GM19238 (cell line): ENCODE measurements at regions not wholly inside any gene's neighbourhood (a gene's known extent, or its start where the extent isn't known, plus 50 kb on each side); places are given as distances from the start of the nearest gene placed in this dataset.
"Not testable (repeated sequence)": the region's sequence is repeated elsewhere in the genome, so short reads cannot be mapped to it uniquely, and the experiment has no call there.

Experiments
- DNase-seq: peaks from one replicate; pipeline ENCODE4 v3.0.0; 2011; ENCODE audit warnings: low spot score; ENCODE audit not compliant: insufficient read length

DNA sequence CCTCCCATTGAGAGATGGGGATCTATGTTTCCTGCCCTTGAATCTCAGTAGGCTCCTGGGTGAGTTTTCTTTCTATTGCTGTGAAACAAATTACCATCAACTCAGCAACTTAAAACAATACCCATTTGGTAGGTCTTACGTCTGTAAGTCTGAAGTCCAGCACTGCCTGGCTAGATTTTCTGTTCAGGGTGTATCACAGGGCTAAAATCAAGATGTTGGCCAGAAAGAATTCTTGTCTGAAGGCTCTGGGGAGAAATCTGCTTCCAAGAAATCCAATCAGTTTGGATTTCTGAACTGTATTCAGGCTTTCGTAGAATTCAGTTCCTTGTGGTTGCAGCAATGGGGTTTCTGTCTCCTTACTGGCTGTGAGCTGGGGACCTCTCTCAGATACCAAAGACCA is 99.6 kb upstream of the SLC24A3 start:
- DNase-seq: no peak

DNA sequence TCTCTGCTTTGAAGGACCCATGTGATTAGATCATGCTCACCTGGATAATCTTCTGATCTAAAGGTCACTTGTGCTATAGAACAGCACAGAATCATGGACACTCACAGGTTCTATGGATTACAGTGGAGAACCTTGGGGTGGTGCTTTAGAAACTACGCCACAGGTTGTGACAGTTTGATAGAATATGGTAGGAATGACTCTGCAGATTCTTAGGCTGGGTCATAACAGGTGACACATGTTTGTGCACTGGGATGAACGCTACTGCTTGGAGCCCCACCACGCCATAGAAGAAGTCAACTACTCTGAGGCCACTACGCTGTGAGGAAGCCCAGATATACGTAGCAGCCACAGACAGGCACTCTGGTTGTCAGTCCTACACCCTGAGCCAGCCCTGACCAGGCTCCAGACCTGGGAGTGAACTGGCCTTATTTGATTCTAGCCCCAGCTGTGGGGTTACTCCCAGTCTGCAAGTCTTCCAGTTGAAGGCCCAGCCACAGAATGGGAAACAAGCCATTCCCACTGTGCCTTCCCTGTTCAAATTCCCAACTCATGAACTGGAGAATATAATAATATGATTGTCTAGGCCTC is 99.0 kb upstream of the SLC24A3 start:
- no peak for DNase-seq

- DNase-seq: no peak
Measured at GRCh38 chr20:19114410-19114809, 98.0 kb upstream of the SLC24A3 start.

- no peak for DNase-seq
Measured at GRCh38 chr20:19115581-19115980, 96.9 kb upstream of the SLC24A3 start.

GRCh38 chr20:19120011-19120410 is 92.4 kb upstream of the SLC24A3 start:
- no peak for DNase-seq

DNA sequence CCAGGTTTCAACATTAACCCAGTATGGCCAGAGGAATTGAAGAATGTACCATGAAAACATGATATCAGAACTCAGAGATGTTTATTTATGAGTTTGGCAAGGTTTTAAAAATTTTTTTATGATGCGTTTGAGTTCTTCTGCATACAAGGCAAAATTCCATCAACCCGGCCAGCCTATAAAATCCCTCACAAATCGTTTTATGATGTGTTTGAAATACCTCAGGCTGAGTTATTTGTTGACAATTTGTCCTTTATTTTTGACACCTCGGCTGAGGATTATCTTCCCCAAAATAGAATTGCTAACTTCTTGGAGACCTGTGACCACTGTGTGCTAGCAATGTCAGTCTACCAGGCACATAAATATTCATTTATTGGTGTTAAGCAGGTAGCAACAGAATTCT is 91.9 kb upstream of the SLC24A3 start:
- DNase-seq: no peak

DNA sequence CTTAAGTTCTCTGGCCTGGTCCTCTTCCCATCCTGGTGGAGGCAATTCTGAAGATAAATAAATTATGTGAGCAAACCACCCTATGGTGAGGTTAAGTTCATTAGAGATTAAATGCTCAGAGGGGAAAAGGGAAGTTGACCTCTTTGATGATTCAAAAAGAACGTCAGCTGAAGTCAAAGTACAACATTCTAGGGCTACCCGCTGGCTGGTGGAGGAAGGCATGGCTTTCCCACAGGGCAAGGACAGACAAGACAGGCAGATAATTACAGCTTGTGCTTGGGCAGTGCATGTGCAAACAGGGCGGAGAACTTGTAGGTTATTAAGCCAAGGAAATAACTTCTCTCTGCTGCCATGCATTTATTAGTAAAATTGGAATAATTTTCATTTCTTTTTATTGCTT is 91.0 kb upstream of the SLC24A3 start:
- no peak for DNase-seq

DNA sequence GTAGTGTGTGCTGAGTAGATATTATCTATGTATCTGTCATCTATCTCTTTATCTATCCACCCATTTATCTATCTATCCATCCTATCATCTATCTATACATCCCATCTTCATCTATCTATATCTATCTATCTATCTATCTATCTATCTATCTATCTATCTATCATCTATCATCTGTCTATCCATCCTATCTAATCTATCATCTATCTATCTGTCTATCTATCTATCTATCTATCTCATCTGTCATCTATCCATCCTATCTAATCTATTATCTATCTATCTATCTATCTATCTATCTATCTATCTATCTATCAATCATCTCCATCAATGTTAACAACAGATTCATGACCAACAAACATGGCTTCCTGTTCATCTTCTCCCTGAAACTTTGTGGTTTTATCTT is 90.5 kb upstream of the SLC24A3 start:
- DNase-seq: no peak

- DNase-seq: no peak
Measured at GRCh38 chr20:19122395-19122794, 90.0 kb upstream of the SLC24A3 start.

GRCh38 chr20:19125508-19125907 is 86.9 kb upstream of the SLC24A3 start:
- DNase-seq: no peak

GRCh38 chr20:19129306-19129705 is 83.1 kb upstream of the SLC24A3 start:
- no peak for DNase-seq

GRCh38 chr20:19129976-19130612 is 82.3 kb upstream of the SLC24A3 start:
- DNase-seq: no peak

DNA sequence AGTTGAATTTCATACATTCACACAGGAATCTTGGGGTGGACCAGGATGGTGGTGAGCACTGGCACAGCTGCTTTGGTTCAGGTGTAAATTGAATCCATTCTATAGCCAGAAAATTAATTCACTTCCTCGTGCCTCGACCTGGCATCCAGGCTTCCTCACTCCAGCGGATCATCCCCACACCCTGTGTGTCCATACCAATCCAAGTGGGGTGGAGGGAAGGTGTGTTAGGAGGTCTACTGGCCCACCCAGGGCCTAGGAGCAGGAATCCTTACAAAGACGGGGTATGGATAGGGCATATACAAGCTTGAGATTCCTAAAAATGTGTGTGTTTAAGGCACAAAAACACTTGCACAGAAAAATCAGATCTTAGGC is 81.8 kb upstream of the SLC24A3 start:
- no peak for DNase-seq

DNA sequence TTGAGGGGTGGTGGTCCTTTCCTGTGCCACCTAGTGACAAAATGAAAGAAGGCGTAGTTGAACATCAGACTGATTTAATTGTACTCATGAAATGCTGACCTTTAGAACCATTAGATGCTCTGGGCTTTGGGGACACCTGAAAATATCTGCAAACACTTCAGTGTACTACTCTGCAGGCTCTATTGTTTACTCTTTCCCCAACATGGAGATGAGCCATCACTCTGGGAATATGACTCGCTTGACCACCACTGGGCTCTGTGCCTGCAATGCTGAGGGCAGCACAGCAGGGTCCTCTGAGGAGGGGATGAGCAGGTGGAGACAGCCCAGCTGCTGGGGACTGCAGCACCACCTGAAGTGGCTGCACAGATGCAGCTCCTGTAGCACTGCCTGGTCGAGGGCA is 74.8 kb upstream of the SLC24A3 start:
- DNase-seq: no peak

DNA sequence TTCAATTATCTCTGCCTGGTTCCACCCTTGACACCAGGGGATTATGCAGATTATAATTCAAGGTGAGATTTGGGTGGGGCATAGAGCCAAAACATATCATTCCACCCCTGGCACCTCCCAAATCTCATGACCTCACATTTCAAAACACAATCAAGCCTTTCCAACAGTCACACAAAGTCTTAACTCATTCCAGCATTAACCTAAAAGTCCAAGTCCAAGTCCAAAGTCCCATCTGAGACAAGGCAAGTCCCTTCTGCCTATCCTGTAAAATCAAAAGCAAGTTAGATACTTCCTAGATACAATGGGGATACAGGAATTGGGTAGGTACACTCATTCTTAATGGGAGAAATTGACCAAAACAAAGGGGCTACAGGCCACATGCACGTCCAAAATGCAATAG is 73.7 kb upstream of the SLC24A3 start:
- DNase-seq: no peak

GRCh38 chr20:19139584-19139983 is 72.9 kb upstream of the SLC24A3 start:
- DNase-seq: not testable (repeated sequence)

GRCh38 chr20:19141998-19142397 is 70.4 kb upstream of the SLC24A3 start:
- DNase-seq: no peak

DNA sequence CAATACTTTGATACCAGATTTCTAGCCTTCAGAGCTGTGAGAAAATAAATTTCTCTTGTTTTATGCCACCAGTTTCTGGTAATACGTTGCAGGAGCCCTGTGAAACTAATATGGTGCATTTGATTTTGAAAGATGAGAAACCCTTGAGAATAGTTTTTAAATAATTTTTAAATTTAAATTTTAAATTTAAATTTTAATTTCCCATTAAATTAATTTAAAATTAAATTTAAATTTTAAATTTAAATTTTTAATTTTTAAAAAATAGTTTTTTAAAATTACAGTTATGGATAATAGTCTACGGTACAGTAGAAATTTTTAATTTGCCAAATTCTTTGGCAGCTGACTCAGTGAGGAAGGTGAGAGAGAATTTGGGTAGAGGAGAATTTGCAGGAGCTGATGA is 68.6 kb upstream of the SLC24A3 start:
- DNase-seq: no peak

- no peak for DNase-seq
Measured at GRCh38 chr20:19161336-19161735, 51.1 kb upstream of the SLC24A3 start.
